ENCODE measurements at regions not wholly inside any gene's neighbourhood (a gene's known extent, or its start where the extent isn't known, plus 50 kb on each side); places are given as distances from the start of the nearest gene placed in this dataset.
A peak's percentile ranks its signal among the peaks of the same experiment; 100 is the strongest.

- no peak for TF ChIP-seq CTCF (IDR thresholded peaks at IDR 0.05; ENCODE audit: borderline replicate concordance, control extremely low read depth, extremely low read depth, insufficient read depth, missing control alignments)
- no peak for DNase-seq (ENCODE audit: low spot score)
- in situ Hi-C loops (cut with MboI; ENCODE audit: low sequenced_read_pairs, unreplicated experiment), result no loop called here
Observed at GRCh38 chr7:94082126-94082525, 78.0 kb upstream of the BET1 start.

- DNase-seq (ENCODE audit: low spot score), result peak; percentile 71
- in situ Hi-C loops (cut with MboI; ENCODE audit: low sequenced_read_pairs, unreplicated experiment), result loop anchor here (5.0 kb wide), 1 partner anchor 186 kb away; no protein-coding TSS in a partner anchor
- TF ChIP-seq CTCF (IDR thresholded peaks at IDR 0.05; ENCODE audit: borderline replicate concordance, control extremely low read depth, extremely low read depth, insufficient read depth, missing control alignments), result peak; percentile 61
Observed at GRCh38 chr7:94087664-94088352, 83.7 kb upstream of the BET1 start.

GRCh38 chr7:94088560-94088959, 84.4 kb upstream of the BET1 start:
- in situ Hi-C loops (cut with MboI; ENCODE audit: low sequenced_read_pairs, unreplicated experiment), result loop anchor here (5.0 kb wide), 1 partner anchor 186 kb away; no protein-coding TSS in a partner anchor
- DNase-seq (ENCODE audit: low spot score), result no peak
- no peak for TF ChIP-seq CTCF (IDR thresholded peaks at IDR 0.05; ENCODE audit: borderline replicate concordance, control extremely low read depth, extremely low read depth, insufficient read depth, missing control alignments)

- no peak for DNase-seq (ENCODE audit: low spot score)
- in situ Hi-C loops (cut with MboI; ENCODE audit: low sequenced_read_pairs, unreplicated experiment), result loop anchor here (5.0 kb wide), 1 partner anchor 188 kb away; no protein-coding TSS in a partner anchor
- no peak for TF ChIP-seq CTCF (IDR thresholded peaks at IDR 0.05; ENCODE audit: borderline replicate concordance, control extremely low read depth, extremely low read depth, insufficient read depth, missing control alignments)
Observed at GRCh38 chr7:94089806-94090205, 85.7 kb upstream of the BET1 start.

- in situ Hi-C loops (cut with MboI; ENCODE audit: low sequenced_read_pairs, unreplicated experiment), result no loop called here
- no peak for DNase-seq (ENCODE audit: low spot score)
- no peak for TF ChIP-seq CTCF (IDR thresholded peaks at IDR 0.05; ENCODE audit: borderline replicate concordance, control extremely low read depth, extremely low read depth, insufficient read depth, missing control alignments)
Observed at GRCh38 chr7:94092980-94093379, 88.8 kb upstream of the BET1 start.

GRCh38 chr7:94094298-94094697, 90.1 kb upstream of the BET1 start:
- no peak for DNase-seq (ENCODE audit: low spot score)

More at GRCh38 chr7:94094298-94094697, 90.1 kb upstream of the BET1 start:
- TF ChIP-seq CTCF (IDR thresholded peaks at IDR 0.05; ENCODE audit: borderline replicate concordance, control extremely low read depth, extremely low read depth, insufficient read depth, missing control alignments), result no peak
- in situ Hi-C loops (cut with MboI; ENCODE audit: low sequenced_read_pairs, unreplicated experiment), result no loop called here

Data from GM13976 (cell line).